SK-N-SH (cell line): ENCODE measurements at regions not wholly inside any gene's neighbourhood (a gene's known extent, or its start where the extent isn't known, plus 50 kb on each side); places are given as distances from the start of the nearest gene placed in this dataset.
"Not testable (repeated sequence)": the region's sequence is repeated elsewhere in the genome, so short reads cannot be mapped to it uniquely, and the experiment has no call there.

Experiments used
- CTCF ChIP-seq: fragments of 200-600 bp; sonication (generic); IDR thresholded peaks from 2 replicates; pipeline ENCODE4 v1.6.1; 2017; ENCODE audit warnings: antibody characterized with exemption, mild to moderate bottlenecking, moderate library complexity
- EP300 ChIP-seq, 2 experiments: IDR thresholded peaks; 2 replicates each; pipeline versions ENCODE4 v1.4.0 to v1.6.1; 2012; ENCODE audit warnings: borderline replicate concordance in 1 of 2, low read depth in 1 of 2, low read length in 1 of 2
- MEF2A ChIP-seq: IDR thresholded peaks from 2 replicates; pipeline ENCODE4 v1.4.0; 2012; ENCODE audit warnings: low read depth, borderline replicate concordance
- POLR2AphosphoS5 ChIP-seq: IDR thresholded peaks from 2 replicates; pipeline ENCODE4 v1.6.1; 2012; ENCODE audit warnings: low read depth, low read length
- RAD21 ChIP-seq: IDR thresholded peaks from 2 replicates; pipeline ENCODE4 v1.6.1; 2012; ENCODE audit warnings: mild to moderate bottlenecking, low read length
- USF2 ChIP-seq: fragments of 150-350 bp; IDR thresholded peaks from 2 replicates; pipeline ENCODE4 v1.6.1; 2017; ENCODE audit warnings: antibody characterized with exemption, low read length, low read depth, borderline replicate concordance
- ZBTB33 ChIP-seq: IDR thresholded peaks from 2 replicates; pipeline ENCODE4 v1.4.0; 2012; ENCODE audit warnings: low read depth, borderline replicate concordance

- not testable (repeated sequence) for TF ChIP-seq CTCF; POLR2AphosphoS5; RAD21; USF2; EP300 (IDR thresholded peaks at IDR 0.05; ENCODE audit: borderline replicate concordance in 1 of 2, low read depth in 1 of 2, low read length in 1 of 2); ZBTB33; MEF2A
Observed at GRCh38 chr3:151511433-151511832, 50.6 kb upstream of the IGSF10 start.
